NB4 (cell line): ENCODE measurements at regions not wholly inside any gene's neighbourhood (a gene's known extent, or its start where the extent isn't known, plus 50 kb on each side); places are given as distances from the start of the nearest gene placed in this dataset.

Experiments
- DNase-seq: peaks from one replicate; pipeline ENCODE4 v3.0.0; 2010; ENCODE audit warnings: low read depth
- H3K4me3 ChIP-seq: one replicate; pipeline ENCODE4 v1.5.1; 2011; ENCODE audit warnings: mild to moderate bottlenecking, low read depth, low read length, moderate library complexity
- MYC ChIP-seq: IDR thresholded peaks from 2 replicates; pipeline ENCODE4 v1.6.1; 2011; ENCODE audit warnings: low read depth, low read length
- POLR2A ChIP-seq: IDR thresholded peaks from 2 replicates; pipeline ENCODE4 v1.6.1; 2011; ENCODE audit warnings: mild to moderate bottlenecking; ENCODE audit not compliant: insufficient read length; ENCODE audit errors: extremely low read depth
- TF ChIP-seq, protein P1 (sequence below): IDR thresholded peaks from 2 replicates; pipeline ENCODE4 v1.6.1; 2011; ENCODE audit warnings: low read depth, low read length
- TF ChIP-seq, protein P2 (sequence below): IDR thresholded peaks from one replicate; pipeline ENCODE4 v1.5.1; 2012; ENCODE audit warnings: low read depth, low read length

DNA sequence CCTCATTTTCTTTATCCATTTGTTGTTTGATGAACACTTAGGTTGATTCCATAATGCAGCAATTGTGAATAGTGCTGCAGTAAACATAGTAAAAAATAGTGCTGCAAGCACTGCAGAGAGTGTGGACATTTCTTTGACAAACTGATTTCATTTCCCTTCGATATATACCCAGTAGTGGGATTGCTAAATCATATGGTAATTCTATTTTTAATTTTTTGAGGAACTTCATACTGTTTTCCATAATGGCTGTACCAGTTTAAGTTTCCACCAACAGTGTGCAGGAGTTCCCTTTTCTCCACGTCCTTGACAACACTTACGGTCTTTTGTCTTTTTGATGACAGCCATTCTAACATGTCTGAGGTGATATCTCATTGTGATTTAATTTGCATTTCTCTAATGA, 138.2 kb upstream of the PLPPR1 start:
- TF ChIP-seq, protein P1, sequence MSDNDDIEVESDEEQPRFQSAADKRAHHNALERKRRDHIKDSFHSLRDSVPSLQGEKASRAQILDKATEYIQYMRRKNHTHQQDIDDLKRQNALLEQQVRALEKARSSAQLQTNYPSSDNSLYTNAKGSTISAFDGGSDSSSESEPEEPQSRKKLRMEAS: no peak
- TF ChIP-seq POLR2A: no peak
- no peak for TF ChIP-seq MYC
- TF ChIP-seq, protein P2, sequence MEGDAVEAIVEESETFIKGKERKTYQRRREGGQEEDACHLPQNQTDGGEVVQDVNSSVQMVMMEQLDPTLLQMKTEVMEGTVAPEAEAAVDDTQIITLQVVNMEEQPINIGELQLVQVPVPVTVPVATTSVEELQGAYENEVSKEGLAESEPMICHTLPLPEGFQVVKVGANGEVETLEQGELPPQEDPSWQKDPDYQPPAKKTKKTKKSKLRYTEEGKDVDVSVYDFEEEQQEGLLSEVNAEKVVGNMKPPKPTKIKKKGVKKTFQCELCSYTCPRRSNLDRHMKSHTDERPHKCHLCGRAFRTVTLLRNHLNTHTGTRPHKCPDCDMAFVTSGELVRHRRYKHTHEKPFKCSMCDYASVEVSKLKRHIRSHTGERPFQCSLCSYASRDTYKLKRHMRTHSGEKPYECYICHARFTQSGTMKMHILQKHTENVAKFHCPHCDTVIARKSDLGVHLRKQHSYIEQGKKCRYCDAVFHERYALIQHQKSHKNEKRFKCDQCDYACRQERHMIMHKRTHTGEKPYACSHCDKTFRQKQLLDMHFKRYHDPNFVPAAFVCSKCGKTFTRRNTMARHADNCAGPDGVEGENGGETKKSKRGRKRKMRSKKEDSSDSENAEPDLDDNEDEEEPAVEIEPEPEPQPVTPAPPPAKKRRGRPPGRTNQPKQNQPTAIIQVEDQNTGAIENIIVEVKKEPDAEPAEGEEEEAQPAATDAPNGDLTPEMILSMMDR: no peak
- no peak overlapping the region for H3K4me3 ChIP-seq
- no peak for DNase-seq

DNA sequence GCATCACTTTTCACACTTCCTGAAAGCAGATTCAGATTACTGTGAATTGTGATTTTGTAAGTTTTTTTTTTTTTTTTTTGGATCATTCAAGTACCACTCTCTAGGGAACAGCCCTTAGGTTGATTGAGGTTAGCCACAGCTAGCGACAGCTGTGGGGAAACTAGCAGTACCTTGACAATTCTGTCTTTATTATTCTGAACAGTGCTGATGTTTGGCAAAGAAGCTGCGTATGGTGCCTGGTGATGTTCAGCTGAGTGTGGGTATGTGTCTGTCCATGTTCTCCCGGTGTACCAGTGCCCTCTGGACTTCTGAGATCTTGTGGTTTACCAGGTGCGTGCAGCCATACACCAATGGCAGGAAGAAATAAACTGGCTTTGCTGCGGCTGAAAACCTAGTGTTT, 117.3 kb upstream of the PLPPR1 start:
- TF ChIP-seq POLR2A: no peak
- TF ChIP-seq, protein P1: no peak
- no peak for TF ChIP-seq MYC
- TF ChIP-seq, protein P2: no peak
- DNase-seq: no peak
- H3K4me3 ChIP-seq: no peak overlapping the region

DNA sequence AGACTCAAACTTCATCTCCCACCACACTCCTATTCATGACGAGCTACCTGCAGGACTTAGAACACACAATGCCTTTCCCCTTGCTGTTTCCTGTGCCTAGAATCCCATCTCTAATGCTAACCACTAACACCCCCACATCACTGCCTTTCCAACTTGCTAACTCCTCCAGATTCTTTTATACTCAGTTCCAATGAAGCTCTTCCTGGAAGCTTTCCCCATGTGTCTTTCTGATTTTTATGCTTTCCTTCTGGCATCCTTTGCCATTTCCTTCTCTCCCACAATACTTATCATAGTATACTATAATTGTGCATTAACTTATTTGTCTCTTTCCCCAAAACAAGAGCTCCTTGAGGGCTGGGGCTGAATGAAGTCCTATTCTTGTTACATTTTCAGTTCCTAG, 115.3 kb upstream of the PLPPR1 start:
- H3K4me3 ChIP-seq: no peak overlapping the region
- TF ChIP-seq MYC (no peak), POLR2A (no peak)
- TF ChIP-seq, protein P1: no peak
- TF ChIP-seq, protein P2: no peak
- no peak for DNase-seq

DNA sequence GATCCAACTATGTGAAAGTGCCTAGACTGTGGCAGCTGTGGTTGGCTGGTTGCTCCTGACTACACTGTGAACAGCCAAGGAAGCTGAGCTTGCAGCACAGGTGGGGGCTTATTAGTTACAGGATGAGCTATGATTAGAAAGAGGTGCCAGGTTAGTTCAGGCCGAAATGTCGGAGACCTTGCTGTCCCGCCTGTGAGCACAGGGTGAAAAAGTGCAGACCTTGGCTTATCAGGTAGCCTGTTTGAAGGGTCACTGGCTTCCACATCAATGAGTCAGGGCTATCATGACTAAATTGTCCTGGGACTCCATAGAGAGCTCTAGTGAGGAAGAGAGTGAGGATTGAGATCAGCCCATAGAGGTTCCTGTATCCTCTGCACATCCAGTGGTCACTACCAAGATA, 114.3 kb upstream of the PLPPR1 start:
- no peak for DNase-seq
- no peak overlapping the region for H3K4me3 ChIP-seq
- TF ChIP-seq, protein P2: no peak
- TF ChIP-seq POLR2A: no peak
- no peak for TF ChIP-seq MYC
- TF ChIP-seq, protein P1: no peak

- no peak for DNase-seq
- no peak overlapping the region for H3K4me3 ChIP-seq
- no peak for TF ChIP-seq MYC
- TF ChIP-seq, protein P1: no peak
- TF ChIP-seq POLR2A: no peak
- TF ChIP-seq, protein P2: no peak
Observed at GRCh38 chr9:100919506-100919905, 109.0 kb upstream of the PLPPR1 start.

DNA sequence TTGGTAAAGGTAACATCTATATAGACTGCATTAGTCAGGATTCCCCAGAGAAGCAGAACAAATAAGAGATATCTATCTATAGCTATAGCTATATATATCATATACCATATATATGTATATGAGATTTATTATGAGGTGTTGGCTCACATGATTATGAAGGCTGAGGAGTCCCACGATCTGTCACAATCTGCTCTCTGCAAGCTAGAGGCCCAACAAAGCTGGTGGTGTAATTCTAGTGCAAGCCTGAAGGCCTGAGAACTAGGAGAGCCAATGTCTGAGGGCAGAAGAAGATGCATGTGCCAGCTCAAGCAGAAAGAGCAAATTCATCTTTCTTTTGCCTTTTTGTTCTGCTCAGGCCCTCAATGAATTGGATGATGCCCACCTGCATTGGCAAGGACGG, 102.2 kb upstream of the PLPPR1 start:
- H3K4me3 ChIP-seq: no peak overlapping the region
- DNase-seq: no peak
- TF ChIP-seq, protein P2: no peak
- TF ChIP-seq, protein P1: no peak
- TF ChIP-seq POLR2A (no peak), MYC (no peak)
